GM21576 (cell line): ENCODE measurements at regions not wholly inside any gene's neighbourhood (a gene's known extent, or its start where the extent isn't known, plus 50 kb on each side); places are given as distances from the start of the nearest gene placed in this dataset.

Source experiments
- ATAC-seq: cut with Tn5 transposase; IDR thresholded peaks from one replicate; pipeline ENCODE4 v1.9.1; 2021; ENCODE audit warnings: mild to moderate bottlenecking, moderate library complexity; ENCODE audit not compliant: unreplicated experiment

GRCh38 chr2:145258903-145259579, 739.1 kb upstream of the ZEB2 start:
- no peak for ATAC-seq

- no peak for ATAC-seq
These were observed 738.0 kb upstream of the ZEB2 start for GRCh38 chr2:145257931-145258330.

- no peak for ATAC-seq
These were observed 736.6 kb upstream of the ZEB2 start for GRCh38 chr2:145256551-145256950.

GRCh38 chr2:145254291-145254690, 734.4 kb upstream of the ZEB2 start:
- ATAC-seq, result no peak

- ATAC-seq, result no peak
These were observed 733.6 kb upstream of the ZEB2 start for GRCh38 chr2:145253492-145253891.

GRCh38 chr2:145245268-145245870, 725.5 kb upstream of the ZEB2 start:
- no peak for ATAC-seq

GRCh38 chr2:145235312-145235711, 715.4 kb upstream of the ZEB2 start:
- ATAC-seq, result no peak

GRCh38 chr2:145230546-145230945, 710.6 kb upstream of the ZEB2 start:
- no peak for ATAC-seq

- ATAC-seq, result no peak
These were observed 708.6 kb upstream of the ZEB2 start for GRCh38 chr2:145228506-145228905.

GRCh38 chr2:145226901-145227300, 707.0 kb upstream of the ZEB2 start:
- ATAC-seq, result no peak

- ATAC-seq, result no peak
These were observed 701.6 kb upstream of the ZEB2 start for GRCh38 chr2:145221516-145221915.

- no peak for ATAC-seq
These were observed 701.1 kb upstream of the ZEB2 start for GRCh38 chr2:145221032-145221431.

- ATAC-seq, result no peak
These were observed 700.6 kb upstream of the ZEB2 start for GRCh38 chr2:145220496-145220895.

- ATAC-seq, result no peak
These were observed 688.0 kb upstream of the ZEB2 start for GRCh38 chr2:145207884-145208283.

GRCh38 chr2:145206496-145207281, 686.8 kb upstream of the ZEB2 start:
- no peak for ATAC-seq

- ATAC-seq, result no peak
These were observed 684.0 kb upstream of the ZEB2 start for GRCh38 chr2:145203891-145204290.

- no peak for ATAC-seq
These were observed 680.1 kb upstream of the ZEB2 start for GRCh38 chr2:145199827-145200706.

- no peak for ATAC-seq
These were observed 679.1 kb upstream of the ZEB2 start for GRCh38 chr2:145199042-145199441.

- ATAC-seq, result no peak
These were observed 678.6 kb upstream of the ZEB2 start for GRCh38 chr2:145198555-145198954.

- no peak for ATAC-seq
These were observed 678.0 kb upstream of the ZEB2 start for GRCh38 chr2:145197944-145198343.

GRCh38 chr2:145194673-145195072, 674.8 kb upstream of the ZEB2 start:
- ATAC-seq, result no peak
